H4 (cell line): ENCODE measurements at regions not wholly inside any gene's neighbourhood (a gene's known extent, or its start where the extent isn't known, plus 50 kb on each side); places are given as distances from the start of the nearest gene placed in this dataset.
A peak's percentile ranks its signal among the peaks of the same experiment; 100 is the strongest.
"Not testable (repeated sequence)": the region's sequence is repeated elsewhere in the genome, so short reads cannot be mapped to it uniquely, and the experiment has no call there.

Experiments
- DNase-seq: peaks from one replicate; pipeline ENCODE4 v3.0.0-alpha.2; 2015; ENCODE audit warnings: low spot score

DNA sequence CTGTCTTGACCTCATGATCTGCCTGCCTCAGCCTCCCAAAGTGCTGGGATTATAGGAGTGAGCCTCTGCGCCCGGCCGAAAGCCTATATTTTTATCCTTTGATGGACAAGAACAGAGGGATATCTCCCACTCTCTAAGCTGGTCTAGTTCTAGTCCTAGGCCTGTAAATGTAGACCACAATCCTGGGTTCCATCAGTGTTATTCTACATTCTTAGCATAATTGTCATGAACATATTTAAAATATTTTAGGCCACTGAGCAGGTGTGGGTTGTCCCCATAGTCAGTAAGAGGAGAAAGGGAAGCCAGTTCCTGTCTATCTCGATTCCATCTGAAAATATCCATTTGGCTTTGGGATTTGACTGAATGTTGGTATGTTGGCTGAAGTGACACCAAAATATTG is 118.1 kb downstream of the EBLN2 start:
- no peak for DNase-seq

DNA sequence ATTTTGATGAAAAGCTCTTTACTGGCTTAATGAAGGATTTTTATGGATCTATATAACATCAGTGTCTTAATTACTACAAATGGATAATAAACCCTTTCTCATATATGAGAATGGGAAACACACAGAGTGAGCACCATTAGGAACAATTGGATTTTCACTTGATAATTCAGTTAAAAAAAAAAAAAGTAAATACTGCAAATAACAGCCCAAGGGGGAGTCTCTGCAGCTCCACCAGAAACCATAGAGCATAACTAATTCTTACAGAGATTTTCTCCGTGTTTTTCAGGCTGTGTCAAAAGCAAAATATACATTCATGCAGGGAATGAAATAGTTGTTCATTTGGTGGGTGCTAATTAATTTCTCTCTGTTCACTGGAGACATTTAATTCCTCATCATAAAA is 125.3 kb downstream of the EBLN2 start:
- DNase-seq: no peak

DNA sequence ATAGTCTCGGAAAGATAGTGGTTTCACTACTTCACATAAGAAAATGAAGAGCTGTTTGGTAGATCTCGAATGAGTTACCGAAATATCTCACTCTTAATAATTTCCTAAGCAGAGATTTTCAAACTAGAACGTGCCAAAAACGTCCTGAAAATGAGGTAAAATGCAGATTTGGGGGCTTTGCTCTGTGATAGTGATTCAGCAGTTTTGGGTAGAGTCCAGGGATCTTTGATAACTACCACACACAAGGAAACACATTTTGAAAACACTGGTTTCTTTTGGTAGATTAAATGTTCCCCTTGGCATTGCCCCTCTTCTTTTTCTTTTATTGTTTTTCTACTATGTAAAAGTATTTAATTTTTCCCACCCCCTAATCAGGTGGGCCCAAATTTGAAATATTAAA is 125.9 kb downstream of the EBLN2 start:
- no peak for DNase-seq

DNA sequence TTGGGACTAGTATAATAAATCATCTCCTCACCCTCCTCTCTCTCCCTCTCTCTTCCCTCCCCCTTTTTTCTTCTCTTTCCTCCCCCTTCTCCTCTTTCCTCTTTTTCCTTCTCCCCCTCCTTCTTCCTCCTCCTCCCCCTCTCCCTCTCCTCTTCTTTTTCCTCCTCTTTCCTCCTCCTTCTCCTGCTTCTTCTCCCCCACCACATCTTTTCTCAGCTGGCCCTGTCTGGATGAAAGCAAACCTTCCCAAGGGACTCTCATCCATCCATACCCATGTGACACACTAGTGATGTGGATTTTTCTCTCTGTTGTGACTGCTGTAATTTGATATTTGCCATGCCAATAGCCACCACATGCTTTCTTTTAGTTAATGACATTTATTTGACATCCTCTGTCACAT is 127.2 kb downstream of the EBLN2 start:
- no peak for DNase-seq

DNA sequence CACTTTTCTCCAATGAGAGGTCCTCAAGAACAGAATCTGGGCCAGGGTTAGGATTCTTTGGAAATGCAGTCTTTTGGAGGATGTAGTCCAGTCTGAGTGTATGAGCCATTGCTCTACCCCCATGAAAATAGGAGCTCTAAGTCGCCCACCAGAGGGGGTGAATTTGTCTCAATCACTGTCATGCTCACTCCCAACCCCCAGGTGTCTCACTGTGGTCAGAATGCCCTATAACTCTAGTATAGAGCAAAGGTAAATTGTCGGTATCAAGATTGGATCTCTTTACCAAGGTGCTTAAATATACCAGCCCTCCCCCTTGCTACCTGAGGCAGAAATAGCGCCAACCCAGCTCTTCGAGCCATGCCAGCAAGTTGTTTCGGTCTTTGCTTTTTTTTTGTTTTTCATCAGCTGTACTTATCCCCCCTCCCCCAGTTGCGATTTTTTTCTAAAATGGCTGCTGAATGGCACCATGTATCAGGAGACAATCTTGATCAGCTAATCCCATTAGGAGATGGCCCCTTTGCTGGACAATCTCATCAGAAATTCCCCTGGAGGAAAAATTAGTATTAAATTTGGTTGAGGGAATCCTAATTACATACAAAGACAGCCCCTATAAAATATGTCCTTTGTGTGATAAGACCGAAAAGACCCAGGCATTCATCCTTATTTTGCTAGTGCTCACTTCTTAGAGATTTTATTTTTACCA is 130.7 kb downstream of the EBLN2 start:
- DNase-seq: no peak

DNA sequence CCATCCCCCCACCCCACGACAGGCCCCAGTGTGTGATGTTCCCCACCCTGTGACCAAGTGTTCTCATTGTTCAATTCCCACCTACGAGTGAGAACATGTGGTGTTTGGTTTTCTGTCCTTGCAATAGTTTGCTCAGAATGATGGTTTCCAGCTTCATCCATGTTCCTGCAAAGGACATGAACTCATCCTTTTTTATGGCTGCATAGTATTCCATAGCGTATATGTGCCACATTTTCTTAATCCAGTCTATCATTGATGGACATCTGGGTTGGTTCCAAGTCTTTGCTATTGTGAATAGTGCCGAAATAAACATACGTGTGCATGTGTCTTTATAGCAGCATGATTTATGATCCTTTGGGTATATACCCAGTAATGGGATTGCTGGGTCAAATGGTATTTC is 132.5 kb downstream of the EBLN2 start:
- DNase-seq: not testable (repeated sequence)

DNA sequence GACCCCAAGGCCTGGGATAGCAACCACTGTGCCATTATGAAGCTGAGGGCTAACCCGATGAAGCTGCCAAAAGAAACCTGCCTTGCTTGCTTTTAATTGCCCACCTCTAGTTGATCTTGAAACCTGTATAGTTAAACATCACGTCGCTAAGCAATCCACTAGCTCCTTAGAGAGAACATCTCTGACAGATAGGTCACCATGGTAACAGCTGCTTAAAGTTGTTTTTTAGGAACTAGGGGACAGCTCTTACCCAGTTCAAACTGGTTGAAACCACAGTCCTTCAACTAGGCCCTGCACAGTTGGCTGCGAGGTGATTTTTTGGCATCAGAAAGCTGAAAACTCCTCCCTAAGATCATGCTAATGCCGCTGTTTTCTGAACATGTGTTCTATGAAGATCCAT is 135.7 kb downstream of the EBLN2 start:
- no peak for DNase-seq

DNA sequence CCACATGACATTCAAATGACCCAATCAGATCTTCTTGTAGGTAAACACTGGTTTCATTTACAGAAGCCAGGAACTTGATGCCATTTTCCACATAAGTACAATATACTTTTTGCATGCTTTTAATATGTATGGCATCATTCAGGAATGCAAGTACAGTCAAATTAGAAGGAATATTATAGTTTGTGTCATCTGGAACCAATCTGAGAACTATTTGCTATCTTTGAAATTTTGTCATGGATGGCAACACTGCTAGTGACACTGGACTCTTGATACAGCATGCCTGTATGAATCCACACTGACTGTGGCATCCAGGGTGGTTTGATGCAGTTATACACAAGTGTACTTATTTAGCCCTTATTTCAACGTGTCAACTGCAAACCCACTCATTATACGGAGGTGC is 141.6 kb downstream of the EBLN2 start:
- no peak for DNase-seq

DNA sequence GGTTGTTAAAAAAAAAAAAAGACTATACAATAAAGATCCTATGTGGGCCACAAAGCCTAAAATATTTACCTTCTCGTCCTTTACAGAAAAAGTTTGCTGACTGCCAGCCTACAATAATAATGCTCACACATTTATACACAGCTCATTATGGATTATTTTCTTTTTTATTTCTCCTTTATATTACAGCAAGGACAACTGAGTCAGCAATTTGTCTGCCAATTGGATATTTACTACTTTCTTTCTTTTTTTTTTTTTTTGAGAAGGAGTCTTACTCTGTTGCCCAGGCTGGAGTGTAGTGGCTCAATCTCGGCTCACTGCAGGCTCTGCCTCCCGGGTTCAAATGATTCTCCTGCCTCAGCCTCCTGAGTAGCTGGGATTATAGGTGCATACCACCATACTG is 142.2 kb downstream of the EBLN2 start:
- no peak for DNase-seq

DNA sequence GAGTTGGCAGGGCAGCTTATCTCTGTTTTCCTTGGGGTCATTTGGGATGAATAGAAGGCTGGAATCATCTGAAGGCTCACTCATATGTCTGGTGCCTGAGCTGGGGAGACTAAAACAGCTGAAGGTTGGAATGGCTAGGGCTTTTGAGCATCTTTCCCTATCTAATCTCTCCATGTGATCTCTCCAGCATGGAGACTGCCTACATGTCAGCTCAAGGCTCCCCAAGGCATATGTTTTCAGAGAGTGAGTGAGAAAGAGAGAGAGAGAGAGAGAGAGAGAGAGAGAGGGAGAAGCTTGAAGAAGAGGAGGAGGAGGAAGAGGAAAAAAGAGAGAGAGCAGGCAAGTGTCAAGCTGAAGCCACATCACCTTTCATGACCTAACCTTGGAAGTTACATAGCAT is 143.4 kb downstream of the EBLN2 start:
- no peak for DNase-seq

DNA sequence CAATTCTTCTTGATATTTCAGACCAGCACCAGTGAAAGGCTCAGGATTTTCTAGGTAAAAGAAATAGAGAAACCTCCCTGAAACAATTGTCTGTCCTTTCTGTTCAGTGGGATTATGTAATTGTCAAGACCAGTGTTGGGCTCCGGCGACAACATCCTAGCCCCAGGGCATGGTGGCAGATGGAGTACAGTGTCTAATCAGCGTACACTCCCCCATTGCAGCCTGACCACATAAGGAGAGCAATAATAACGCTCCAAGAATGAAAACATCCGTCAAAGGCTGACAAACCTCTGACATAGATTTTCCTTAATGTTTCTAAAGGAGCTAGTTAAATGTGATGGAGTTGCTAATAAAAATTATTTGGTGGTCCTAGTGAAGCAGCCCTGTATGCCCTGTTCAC is 144.6 kb downstream of the EBLN2 start:
- DNase-seq: no peak

DNA sequence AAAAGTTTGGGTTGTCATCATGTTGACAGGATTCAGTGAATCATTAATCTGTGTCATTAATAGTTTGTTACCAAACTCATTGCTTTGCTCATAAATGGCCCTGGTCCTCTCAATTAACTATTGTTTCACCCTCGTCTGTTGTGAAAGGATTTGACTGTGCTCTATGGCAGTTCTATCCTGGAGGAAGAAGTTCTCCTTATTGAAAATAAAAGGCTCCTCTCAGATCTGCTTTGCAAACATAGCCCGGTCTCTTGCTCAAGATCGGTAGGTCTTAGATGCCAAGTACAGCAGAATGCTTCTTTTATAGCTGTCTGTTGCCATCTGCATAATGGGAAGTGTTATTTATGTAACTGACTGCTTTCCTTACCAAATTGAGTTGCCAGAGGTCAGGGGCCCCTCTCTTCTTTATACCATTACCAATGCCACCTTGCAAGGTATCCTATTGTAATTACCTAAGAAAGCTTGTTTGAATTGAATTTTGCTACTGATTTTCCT is 146.5 kb downstream of the EBLN2 start:
- DNase-seq: no peak

DNA sequence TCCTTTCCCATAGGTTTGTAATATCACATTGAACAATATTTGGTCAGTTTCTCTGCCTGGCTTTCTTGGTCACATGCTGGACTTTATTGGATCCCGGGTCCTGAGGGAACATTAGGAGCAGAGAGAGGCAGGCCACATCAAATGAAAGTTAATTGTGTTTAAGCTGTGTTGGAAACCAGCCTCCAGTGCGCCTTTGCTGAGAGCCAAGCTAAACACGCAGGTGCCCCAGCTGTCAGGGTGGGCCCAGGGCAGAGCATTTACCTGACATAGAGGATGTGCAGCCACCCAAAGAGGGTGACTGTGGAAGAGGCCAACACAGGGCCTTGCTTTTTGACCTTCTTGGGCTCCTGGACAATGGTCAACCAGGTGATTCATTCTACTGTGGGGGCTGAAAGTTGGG is 149.3 kb downstream of the EBLN2 start:
- DNase-seq: no peak

DNA sequence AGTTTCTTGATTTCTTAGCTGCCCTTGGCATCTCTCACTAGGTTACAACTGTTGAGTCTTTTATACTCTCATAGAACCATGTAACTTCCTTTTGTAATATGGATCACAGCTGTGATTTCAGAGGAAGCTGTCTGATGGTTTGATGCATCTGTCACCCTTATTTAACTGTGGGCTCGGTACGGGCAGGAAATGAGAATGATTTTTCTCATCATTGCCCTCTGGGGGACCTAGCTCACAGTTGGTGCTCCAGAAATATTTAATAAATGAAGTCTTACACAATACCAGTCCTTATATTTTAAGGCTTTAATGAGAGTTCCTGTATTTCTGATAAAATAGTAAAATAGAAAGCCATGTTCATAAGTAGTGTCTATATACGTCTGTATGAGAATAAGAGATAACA is 151.2 kb downstream of the EBLN2 start:
- no peak for DNase-seq

DNA sequence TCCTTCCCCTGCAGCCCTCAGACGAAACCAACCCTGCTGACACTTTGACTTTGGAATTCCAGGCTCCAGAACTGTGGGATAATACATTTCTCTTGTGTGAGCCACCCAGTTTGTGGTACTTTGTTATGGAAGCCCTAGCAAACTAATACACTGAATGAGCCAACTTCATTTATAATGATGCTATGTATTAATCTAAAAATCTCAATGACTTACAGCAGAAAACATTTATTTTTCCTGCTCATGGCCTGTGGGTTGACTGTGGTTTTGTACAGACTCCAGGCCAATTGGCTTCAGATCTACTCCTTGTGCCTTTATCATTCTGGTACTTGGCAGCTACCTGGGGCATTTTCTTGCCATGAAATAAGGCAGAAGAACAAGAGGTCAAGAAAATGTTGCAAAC is 152.4 kb downstream of the EBLN2 start:
- no peak for DNase-seq

DNA sequence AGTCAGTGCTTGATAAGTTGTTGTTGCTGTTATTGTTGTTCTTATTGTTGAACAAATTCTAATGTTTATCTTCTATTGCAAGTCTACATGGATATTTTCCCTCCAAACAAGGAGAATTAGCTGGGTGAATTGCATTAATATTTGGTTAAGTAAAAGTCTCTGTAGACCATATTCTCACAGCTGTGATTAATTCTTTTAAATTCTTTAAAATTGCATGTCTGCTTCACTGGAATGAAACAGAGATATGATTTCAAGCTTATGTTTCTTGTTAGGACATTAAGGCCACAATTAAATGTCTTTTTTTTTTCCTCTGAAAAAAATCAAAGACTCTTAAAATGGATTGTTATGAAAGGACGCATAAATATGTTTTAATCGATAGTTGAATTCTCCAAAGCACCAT is 153.4 kb downstream of the EBLN2 start:
- DNase-seq: no peak

DNA sequence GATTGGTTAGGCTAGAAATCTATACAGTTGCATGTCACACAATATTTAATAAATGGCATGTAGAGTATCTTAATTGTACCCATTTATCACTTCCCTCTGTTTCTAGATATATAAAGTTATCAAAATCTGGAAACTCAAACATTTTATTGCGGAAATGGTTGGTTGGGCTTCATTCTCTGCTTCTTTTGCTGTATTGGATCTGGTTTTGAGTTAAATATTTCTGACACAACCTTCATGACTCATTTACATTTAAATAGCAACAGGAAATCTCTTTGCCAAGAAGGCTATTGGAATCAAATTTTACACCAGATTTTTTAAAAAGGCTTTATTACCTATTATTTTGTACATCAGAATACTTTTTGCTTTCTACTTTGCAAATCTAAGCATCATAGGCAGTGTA is 153.8 kb downstream of the EBLN2 start:
- no peak for DNase-seq

DNA sequence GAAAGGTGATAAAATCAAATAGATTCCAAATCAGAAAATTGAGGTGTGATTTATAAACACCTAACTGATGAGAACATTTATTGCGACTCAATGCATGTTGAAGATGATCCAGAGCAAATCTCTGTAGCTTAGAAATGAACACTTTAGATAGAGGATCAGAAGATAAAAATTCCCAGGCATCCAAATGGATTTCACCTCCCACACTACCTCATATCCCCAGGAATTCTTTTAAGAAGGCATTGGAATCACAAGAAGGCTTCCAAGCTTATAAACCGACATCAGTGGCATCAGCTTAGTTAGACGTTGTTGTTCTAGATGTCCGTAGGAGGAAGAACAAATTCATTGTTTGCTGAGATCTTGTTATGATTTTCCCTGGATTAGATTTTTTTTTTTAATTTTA is 154.4 kb downstream of the EBLN2 start:
- DNase-seq: no peak

DNA sequence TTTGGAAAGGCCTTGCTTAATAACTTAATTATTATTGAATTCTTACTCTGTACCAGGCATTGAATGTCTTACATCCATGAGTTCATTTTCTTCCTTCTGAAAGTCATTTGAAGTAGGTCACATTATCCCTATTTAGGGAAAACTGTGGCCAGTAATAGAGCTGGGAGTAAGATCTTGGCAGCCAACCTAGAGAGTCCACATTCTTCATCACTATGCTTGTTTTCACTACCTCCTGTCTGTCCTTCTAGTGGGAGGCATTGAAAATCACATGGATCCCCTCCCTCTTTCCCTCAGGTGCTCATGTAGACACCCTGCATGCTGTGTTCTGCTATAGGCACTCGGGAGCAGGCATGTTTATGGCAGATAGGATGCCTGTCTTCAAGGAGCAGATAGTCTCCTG is 154.9 kb downstream of the EBLN2 start:
- DNase-seq: no peak

DNA sequence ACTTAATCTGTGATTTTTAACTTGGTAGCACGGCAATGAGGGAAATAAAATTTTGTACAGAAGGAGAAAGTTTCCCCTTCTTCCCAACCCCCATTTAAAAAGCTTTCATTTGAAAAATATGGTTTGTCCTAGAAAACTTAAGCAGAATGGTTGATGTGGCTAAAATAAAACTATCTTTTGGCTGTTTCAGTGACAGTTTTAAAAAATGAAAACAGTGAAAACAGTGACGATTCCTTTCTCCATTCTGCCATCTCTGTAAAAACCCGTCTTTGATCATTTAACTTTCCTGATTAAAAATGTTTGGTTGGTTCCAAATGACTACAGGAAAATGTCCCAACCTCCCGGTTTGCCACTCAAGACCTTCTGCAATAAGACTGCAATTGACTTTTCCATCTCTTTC is 160.7 kb downstream of the EBLN2 start:
- no peak for DNase-seq

DNA sequence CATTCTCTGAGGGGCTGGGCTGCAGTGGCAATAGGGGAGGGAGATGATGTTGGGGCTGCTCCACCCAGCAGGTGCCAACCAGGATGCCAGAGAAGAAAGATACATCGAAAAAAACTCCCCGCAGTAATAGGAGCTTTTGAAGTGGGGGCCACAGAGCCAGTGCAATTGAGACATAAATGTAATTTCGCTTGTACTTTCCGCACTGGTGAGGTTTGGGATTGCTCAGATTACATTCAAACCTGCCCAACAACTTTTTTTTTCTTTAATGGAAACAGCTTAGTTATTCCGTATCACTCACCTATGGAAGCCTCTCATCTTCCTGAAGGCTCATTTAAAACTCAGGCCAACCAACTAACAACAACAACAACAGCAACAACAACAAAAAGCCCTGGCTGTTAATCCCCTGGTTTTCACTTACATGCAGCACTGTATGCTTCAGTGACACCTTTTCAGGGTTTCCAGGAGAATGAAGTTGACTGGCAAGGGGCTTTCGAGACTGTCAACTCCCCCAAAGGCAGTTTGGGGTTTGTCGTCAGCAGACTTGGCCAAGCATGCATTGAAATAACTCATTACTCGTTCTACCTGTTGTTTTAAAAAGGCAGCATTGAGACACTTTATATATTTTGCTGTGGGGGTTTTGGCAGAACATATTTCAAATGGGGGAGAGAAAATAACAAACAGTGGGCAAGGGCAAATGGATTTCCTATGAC is 163.8 kb downstream of the EBLN2 start:
- DNase-seq: no peak

DNA sequence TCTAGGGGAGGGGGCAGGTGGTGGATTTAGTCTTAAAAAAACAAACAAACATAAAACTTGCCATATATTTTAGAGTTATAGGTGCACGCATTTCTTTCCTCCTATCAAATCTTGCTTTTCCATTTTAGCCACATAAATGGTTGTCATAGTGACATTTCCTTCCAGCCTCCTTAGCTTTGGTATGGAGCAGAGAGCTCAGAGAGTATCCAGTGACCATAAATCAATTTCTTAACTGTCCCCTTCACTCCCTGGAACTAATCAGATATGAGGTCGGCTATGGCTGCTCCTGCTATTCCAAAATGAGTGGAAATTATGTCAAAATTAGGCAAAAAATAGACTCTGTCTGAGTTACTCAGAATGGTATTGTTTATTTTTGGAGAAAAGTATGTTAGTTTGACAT is 164.5 kb downstream of the EBLN2 start:
- DNase-seq: no peak

DNA sequence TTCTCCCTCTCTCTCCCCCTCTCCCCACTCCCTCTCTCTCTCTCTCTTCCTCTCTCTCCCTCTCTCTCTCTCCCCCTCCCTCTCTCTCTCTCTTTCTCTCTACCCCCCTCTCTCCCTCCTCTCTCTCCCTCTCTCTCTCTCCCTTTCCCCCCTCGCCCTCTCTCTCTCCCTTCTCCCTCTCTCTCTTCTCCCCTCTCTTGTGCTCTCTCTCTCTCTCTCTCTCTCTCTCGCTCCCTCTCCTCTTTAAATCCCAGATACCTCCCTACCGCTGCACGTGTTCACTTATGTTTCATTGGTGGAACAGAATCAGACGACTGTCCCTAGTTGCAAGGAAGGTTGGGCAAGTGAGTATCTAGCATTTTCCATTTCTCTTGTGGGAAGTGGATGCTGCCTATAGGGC is 166.5 kb downstream of the EBLN2 start:
- no peak for DNase-seq

DNA sequence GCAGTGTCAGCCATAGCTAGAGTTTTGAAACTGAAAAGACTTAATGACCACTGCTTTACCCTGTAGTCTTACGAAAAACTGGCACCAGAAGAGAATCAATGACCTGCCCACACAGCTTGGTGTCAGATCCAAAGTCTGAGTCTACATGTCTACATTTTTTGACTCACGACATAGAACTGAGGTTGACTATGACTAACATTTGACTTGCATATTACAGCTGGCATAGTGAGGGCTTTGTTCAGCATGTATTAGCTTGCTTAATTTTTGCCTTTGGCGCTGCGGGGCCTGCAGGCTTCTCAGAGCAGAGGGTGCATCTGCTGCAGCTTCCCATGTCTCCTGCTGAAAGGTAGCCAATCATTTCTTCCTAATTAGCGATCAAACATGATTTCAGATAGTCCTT is 167.0 kb downstream of the EBLN2 start:
- DNase-seq: peak; percentile 3
